K562 (cell line): ENCODE measurements at regions not wholly inside any gene's neighbourhood (a gene's known extent, or its start where the extent isn't known, plus 50 kb on each side); places are given as distances from the start of the nearest gene placed in this dataset.

Source experiments
- ATAC-seq: fragments of 200-7000 bp; cut with Tn5 transposase; 3 replicates; pipeline ENCODE4 v1.9.1; 2020; ENCODE audit warnings: moderate library complexity
- BruUV-seq: library from RNA; stranded (reverse); fragments of 400-500 nt; replicated peaks from 2 replicates; lab custom pipeline; 2021; lab: Mats Ljungman, UMichigan
- CTCF ChIA-PET: fragments of 300-600 bp; formaldehyde crosslinking; extraction: SDS; loops from one replicate; lab custom pipeline; 2021; ENCODE audit warnings: low intra/inter-chr PET ratio; lab: Yijun Ruan, JAX
- POLR2A ChIA-PET: fragments of 300-600, 350-650 bp; sonication (Branson Sonifier 250); formaldehyde crosslinking; extraction: SDS; loops from one replicate; lab custom pipeline; 2021; ENCODE audit warnings: antibody characterized with exemption, inconsistent platforms; lab: Yijun Ruan, JAX
- DNase-seq, 4 experiments: peaks; one replicate each; pipeline versions ENCODE4 v3.0.0 to v3.0.0-alpha.2; 2011 to 2018; ENCODE audit warnings: low spot score in 3 of 4, mixed read lengths in 3 of 4; ENCODE audit errors: extremely low read depth in 1 of 4
- FAIRE-seq: peaks from 2 replicates; lab custom pipeline; 2011; peaks lifted over from hg19 to GRCh38; lab: Jason Lieb, UNC
- H2AFZ ChIP-seq: 2 replicates; pipeline ENCODE4 v1.6.0; 2011; ENCODE audit warnings: low read depth, low read length, control low read depth, inconsistent platforms
- H3K27ac ChIP-seq: fragments of 200-600 bp; 3 replicates; pipeline ENCODE4 v1.8.0; 2011; ENCODE audit warnings: low read depth, mild to moderate bottlenecking, control low read depth, inconsistent platforms, low read length, moderate library complexity, mixed read lengths; ENCODE audit errors: extremely low read depth
- H3K27me3 ChIP-seq, 2 experiments: fragments of 300-600 bp in 1 of 2; 2 replicates in 1 of 2; 3 replicates in 1 of 2; pipeline versions ENCODE4 v1.6.0 to v1.8.0; 2011; ENCODE audit warnings: inconsistent platforms in 2 of 2, low read length in 2 of 2, mild to moderate bottlenecking in 1 of 2, mixed read lengths in 1 of 2, moderate library complexity in 1 of 2; ENCODE audit not compliant: control insufficient read depth in 2 of 2, insufficient read depth in 2 of 2
- H3K36me3 ChIP-seq: fragments of 300-600 bp; 3 replicates; pipeline ENCODE4 v1.8.0; 2011; ENCODE audit warnings: mild to moderate bottlenecking, low read length, inconsistent platforms; ENCODE audit not compliant: control insufficient read depth, insufficient read depth
- H3K4me1 ChIP-seq, 2 experiments: fragments of 200-600 bp in 1 of 2; replicated peaks in 1 of 2; 2 replicates in 1 of 2; 3 replicates in 1 of 2; pipeline versions ENCODE4 v1.5.1 to v1.8.0; 2011; ENCODE audit warnings: inconsistent platforms in 2 of 2, low read length in 2 of 2, mild to moderate bottlenecking in 1 of 2, mixed read lengths in 1 of 2, moderate library complexity in 1 of 2; ENCODE audit not compliant: control insufficient read depth in 2 of 2, insufficient read depth in 2 of 2
- H3K4me2 ChIP-seq: 2 replicates; pipeline ENCODE4 v1.6.1; 2011; ENCODE audit warnings: low read length, control low read depth, inconsistent platforms, mixed read lengths; ENCODE audit not compliant: insufficient read depth
- H3K4me3 ChIP-seq: fragments of 200-600 bp; sonication (generic), shearing (Covaris generic); 2 replicates; pipeline ENCODE4 v1.5.1; 2016; ENCODE audit warnings: control low read depth, inconsistent platforms
- H3K79me2 ChIP-seq: fragments of 200-600 bp; 3 replicates; pipeline ENCODE4 v1.8.0; 2011; ENCODE audit warnings: low read length, inconsistent platforms; ENCODE audit not compliant: control insufficient read depth, insufficient read depth
- H3K9ac ChIP-seq, 2 experiments: 2 replicates each; pipeline versions ENCODE4 v1.6.0 to v1.6.1; 2011; ENCODE audit warnings: low read depth in 2 of 2, low read length in 2 of 2, control low read depth in 1 of 2, inconsistent platforms in 1 of 2, mild to moderate bottlenecking in 1 of 2, mixed read lengths in 1 of 2; ENCODE audit not compliant: insufficient read depth in 1 of 2
- H3K9me1 ChIP-seq: one replicate; pipeline ENCODE4 v1.6.0; 2011; ENCODE audit warnings: inconsistent platforms, mild to moderate bottlenecking, low read length, moderate library complexity; ENCODE audit not compliant: control insufficient read depth, insufficient read depth
- H3K9me3 ChIP-seq: replicated peaks from 2 replicates; pipeline ENCODE4 v1.5.1; 2011; ENCODE audit warnings: low read depth, low read length, inconsistent platforms; ENCODE audit not compliant: control insufficient read depth, insufficient read depth
- H4K20me1 ChIP-seq: replicated peaks from 2 replicates; pipeline ENCODE4 v1.6.1; 2011; ENCODE audit warnings: low read length, inconsistent platforms, mixed read lengths; ENCODE audit not compliant: control insufficient read depth, insufficient read depth
- BCOR ChIP-seq: fragments of 450-650 bp; IDR thresholded peaks from 2 replicates; pipeline ENCODE4 v1.6.1; 2016
- CBX5 ChIP-seq: IDR thresholded peaks from 2 replicates; pipeline ENCODE4 v1.6.1; 2014; ENCODE audit warnings: low read depth, borderline replicate concordance
- DACH1 ChIP-seq: fragments of 450-650 bp; IDR thresholded peaks from 2 replicates; pipeline ENCODE4 v1.6.1; 2018; ENCODE audit not compliant: partially characterized antibody
- FOXJ3 ChIP-seq: sonication (generic); formaldehyde crosslinking; IDR thresholded peaks from 2 replicates; pipeline ENCODE4 v1.4.0; 2020; ENCODE audit warnings: mild to moderate bottlenecking, missing genetic modification reagents
- FOXP1 ChIP-seq: sonication (generic); formaldehyde crosslinking; IDR thresholded peaks from 2 replicates; pipeline ENCODE4 v1.8.0; 2022; ENCODE audit warnings: mild to moderate bottlenecking, missing genetic modification reagents
- NR2F6 ChIP-seq: fragments of 450-650 bp; formaldehyde crosslinking; IDR thresholded peaks from 2 replicates; pipeline ENCODE4 v1.4.0; 2020; ENCODE audit warnings: mild to moderate bottlenecking
- PPARD ChIP-seq: fragments of 250-450 bp; sonication (Bioruptor Pico); IDR thresholded peaks from 2 replicates; pipeline ENCODE4 v1.8.0; 2022; ENCODE audit warnings: inconsistent platforms, mild to moderate bottlenecking, moderate library complexity
- RFX5 ChIP-seq: IDR thresholded peaks from 2 replicates; pipeline ENCODE4 v1.6.1; 2011; ENCODE audit warnings: low read depth, mild to moderate bottlenecking, improper control_type of control experiment, low read length
- SRF ChIP-seq, 2 experiments: fragments of 250-450, 450-650 bp in 1 of 2; sonication (Bioruptor Pico) in 1 of 2; sonication (generic) in 1 of 2; formaldehyde crosslinking; IDR thresholded peaks; 2 replicates each; pipeline versions ENCODE4 v1.5.0 to v1.5.1; 2020 to 2022; ENCODE audit warnings: mild to moderate bottlenecking in 1 of 2, missing genetic modification reagents in 1 of 2
- SUPT5H ChIP-seq: fragments of 450-650 bp; IDR thresholded peaks from 2 replicates; pipeline ENCODE4 v1.6.1; 2016
- ZNF232 ChIP-seq: sonication (generic); formaldehyde crosslinking; IDR thresholded peaks from 2 replicates; pipeline ENCODE4 v1.8.0; 2022; ENCODE audit warnings: mild to moderate bottlenecking, missing genetic modification reagents
- WGBS: fragments of 100-300 bp; shearing (Covaris generic); methylation state at CpG from one replicate; pipeline ENCODE4 v1.1.6; 2016; ENCODE audit warnings: low coverage, mixed read lengths; ENCODE audit not compliant: insufficient coverage; ENCODE audit errors: missing lambda C conversion rate; 5-methylcytosine and 5-hydroxymethylcytosine counted together
- in situ Hi-C: fragments of 300-500 bp; cut with MboI; formaldehyde crosslinking; loops from 4 replicates; pipeline ENCODE4 v1.15.0; 2018; ENCODE audit warnings: inconsistent platforms, mixed read lengths
- intact Hi-C: fragments of 100-400 bp; cut with micrococcal nuclease; formaldehyde crosslinking; loops from 2 replicates; pipeline ENCODE4 v1.14.2; 2022
- TF ChIP-seq, protein P1 (sequence below): fragments of 450-650 bp; IDR thresholded peaks from 2 replicates; pipeline ENCODE4 v1.6.1; 2014; ENCODE audit warnings: low read depth, mild to moderate bottlenecking, moderate library complexity, borderline replicate concordance
- TF ChIP-seq, protein P2 (sequence below): sonication (generic); formaldehyde crosslinking; IDR thresholded peaks from 2 replicates; pipeline ENCODE4 v1.8.1; 2023; ENCODE audit warnings: mild to moderate bottlenecking, missing genetic modification reagents
- TF ChIP-seq, protein P3 (sequence below): sonication (generic); formaldehyde crosslinking; IDR thresholded peaks from 2 replicates; pipeline ENCODE4 v1.8.0; 2022; ENCODE audit warnings: mild to moderate bottlenecking, missing genetic modification reagents

DNA sequence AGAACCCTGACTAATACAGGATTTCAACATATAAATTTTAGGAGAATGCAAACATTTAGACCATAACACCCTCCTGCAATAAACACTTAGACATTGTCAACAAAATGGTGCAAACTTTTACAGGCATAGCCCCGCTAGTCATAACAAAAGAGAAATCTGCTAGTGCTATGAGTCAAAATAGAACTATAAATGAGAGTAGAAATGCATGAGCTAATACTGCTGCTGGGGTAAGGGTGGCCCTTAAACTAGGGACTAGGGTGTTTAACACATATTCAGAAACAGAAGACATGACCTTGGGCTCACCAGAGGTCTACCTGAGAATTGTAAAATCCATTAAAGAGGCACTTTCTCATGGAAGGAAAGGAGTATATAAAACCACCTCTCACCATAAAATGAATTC is 131.6 kb downstream of the TLR4 start (continued):
- TF ChIP-seq, protein P1, sequence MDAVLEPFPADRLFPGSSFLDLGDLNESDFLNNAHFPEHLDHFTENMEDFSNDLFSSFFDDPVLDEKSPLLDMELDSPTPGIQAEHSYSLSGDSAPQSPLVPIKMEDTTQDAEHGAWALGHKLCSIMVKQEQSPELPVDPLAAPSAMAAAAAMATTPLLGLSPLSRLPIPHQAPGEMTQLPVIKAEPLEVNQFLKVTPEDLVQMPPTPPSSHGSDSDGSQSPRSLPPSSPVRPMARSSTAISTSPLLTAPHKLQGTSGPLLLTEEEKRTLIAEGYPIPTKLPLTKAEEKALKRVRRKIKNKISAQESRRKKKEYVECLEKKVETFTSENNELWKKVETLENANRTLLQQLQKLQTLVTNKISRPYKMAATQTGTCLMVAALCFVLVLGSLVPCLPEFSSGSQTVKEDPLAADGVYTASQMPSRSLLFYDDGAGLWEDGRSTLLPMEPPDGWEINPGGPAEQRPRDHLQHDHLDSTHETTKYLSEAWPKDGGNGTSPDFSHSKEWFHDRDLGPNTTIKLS: no peak
- TF ChIP-seq PPARD (CRISPR knock-in tag) (no peak), FOXP1 (CRISPR knock-in tag) (no peak), NR2F6 (CRISPR knock-in tag) (no peak), DACH1 (no peak), SUPT5H (no peak)

DNA sequence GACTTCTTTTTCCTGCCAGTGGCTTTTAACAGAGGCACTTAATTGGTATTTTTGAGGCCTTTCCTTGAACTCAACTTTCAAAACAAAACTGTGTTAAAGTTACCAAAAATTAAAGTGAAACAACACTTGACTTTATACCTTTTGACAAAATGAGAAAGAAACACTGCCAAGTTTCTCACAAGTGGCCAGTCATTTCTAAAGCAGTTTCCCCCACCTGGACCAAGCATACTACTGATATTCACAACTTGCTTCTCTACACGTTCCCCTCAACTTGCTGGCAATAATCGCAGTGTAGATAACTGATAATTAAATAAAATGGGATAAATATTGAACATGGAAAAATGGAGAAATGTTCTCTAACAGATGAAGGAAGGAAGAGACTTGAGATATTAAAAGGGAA is 135.7 kb downstream of the TLR4 start:
- Histone ChIP-seq H3K4me2 (no peak overlapping the region), H3K27ac (no peak overlapping the region), H3K9me3 (no peaks in the 10 kb centered on the region), H2AFZ (no peak overlapping the region), H3K9ac (no peak overlapping the region), H3K4me3 (no peak overlapping the region), H3K27me3 (no peaks in the 10 kb centered on the region), H3K79me2 (no peaks in the 10 kb centered on the region), H3K36me3 (no peaks in the 10 kb centered on the region), H4K20me1 (no peaks in the 10 kb centered on the region), H3K4me1 (no peaks in the 10 kb centered on the region), H3K9me1 (no peaks in the 10 kb centered on the region)
- WGBS: 0% methylated on average over 2 of the region's 2 CpGs
- ChIA-PET CTCF (no interaction called here), POLR2A (no interaction called here)
- no peak for FAIRE-seq
- in situ Hi-C loops (no loop called here), intact Hi-C loops (no loop called here)
- DNase-seq: no peak
- no TSS peak for BruUV-seq
- no peak for ATAC-seq
- TF ChIP-seq SRF (CRISPR knock-in tag; IDR thresholded peaks at IDR 0.05) (no peak), FOXJ3 (CRISPR knock-in tag) (no peak), CBX5 (no peak), RFX5 (no peak), BCOR (no peak), ZNF232 (CRISPR knock-in tag) (no peak)
- TF ChIP-seq, protein P2, sequence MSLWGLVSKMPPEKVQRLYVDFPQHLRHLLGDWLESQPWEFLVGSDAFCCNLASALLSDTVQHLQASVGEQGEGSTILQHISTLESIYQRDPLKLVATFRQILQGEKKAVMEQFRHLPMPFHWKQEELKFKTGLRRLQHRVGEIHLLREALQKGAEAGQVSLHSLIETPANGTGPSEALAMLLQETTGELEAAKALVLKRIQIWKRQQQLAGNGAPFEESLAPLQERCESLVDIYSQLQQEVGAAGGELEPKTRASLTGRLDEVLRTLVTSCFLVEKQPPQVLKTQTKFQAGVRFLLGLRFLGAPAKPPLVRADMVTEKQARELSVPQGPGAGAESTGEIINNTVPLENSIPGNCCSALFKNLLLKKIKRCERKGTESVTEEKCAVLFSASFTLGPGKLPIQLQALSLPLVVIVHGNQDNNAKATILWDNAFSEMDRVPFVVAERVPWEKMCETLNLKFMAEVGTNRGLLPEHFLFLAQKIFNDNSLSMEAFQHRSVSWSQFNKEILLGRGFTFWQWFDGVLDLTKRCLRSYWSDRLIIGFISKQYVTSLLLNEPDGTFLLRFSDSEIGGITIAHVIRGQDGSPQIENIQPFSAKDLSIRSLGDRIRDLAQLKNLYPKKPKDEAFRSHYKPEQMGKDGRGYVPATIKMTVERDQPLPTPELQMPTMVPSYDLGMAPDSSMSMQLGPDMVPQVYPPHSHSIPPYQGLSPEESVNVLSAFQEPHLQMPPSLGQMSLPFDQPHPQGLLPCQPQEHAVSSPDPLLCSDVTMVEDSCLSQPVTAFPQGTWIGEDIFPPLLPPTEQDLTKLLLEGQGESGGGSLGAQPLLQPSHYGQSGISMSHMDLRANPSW: no peak
- TF ChIP-seq, protein P3, sequence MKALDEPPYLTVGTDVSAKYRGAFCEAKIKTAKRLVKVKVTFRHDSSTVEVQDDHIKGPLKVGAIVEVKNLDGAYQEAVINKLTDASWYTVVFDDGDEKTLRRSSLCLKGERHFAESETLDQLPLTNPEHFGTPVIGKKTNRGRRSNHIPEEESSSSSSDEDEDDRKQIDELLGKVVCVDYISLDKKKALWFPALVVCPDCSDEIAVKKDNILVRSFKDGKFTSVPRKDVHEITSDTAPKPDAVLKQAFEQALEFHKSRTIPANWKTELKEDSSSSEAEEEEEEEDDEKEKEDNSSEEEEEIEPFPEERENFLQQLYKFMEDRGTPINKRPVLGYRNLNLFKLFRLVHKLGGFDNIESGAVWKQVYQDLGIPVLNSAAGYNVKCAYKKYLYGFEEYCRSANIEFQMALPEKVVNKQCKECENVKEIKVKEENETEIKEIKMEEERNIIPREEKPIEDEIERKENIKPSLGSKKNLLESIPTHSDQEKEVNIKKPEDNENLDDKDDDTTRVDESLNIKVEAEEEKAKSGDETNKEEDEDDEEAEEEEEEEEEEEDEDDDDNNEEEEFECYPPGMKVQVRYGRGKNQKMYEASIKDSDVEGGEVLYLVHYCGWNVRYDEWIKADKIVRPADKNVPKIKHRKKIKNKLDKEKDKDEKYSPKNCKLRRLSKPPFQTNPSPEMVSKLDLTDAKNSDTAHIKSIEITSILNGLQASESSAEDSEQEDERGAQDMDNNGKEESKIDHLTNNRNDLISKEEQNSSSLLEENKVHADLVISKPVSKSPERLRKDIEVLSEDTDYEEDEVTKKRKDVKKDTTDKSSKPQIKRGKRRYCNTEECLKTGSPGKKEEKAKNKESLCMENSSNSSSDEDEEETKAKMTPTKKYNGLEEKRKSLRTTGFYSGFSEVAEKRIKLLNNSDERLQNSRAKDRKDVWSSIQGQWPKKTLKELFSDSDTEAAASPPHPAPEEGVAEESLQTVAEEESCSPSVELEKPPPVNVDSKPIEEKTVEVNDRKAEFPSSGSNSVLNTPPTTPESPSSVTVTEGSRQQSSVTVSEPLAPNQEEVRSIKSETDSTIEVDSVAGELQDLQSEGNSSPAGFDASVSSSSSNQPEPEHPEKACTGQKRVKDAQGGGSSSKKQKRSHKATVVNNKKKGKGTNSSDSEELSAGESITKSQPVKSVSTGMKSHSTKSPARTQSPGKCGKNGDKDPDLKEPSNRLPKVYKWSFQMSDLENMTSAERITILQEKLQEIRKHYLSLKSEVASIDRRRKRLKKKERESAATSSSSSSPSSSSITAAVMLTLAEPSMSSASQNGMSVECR (CRISPR knock-in tag): no peak
